Colonic mucosa (tissue), 4 donors: ENCODE measurements at regions not wholly inside any gene's neighbourhood (a gene's known extent, or its start where the extent isn't known, plus 50 kb on each side); places are given as distances from the start of the nearest gene placed in this dataset.
"Not testable (repeated sequence)": the region's sequence is repeated elsewhere in the genome, so short reads cannot be mapped to it uniquely, and the experiment has no call there.

Experiments
- DNase-seq: peaks from one replicate; pipeline ENCODE4 v3.0.0-alpha.2; 2020
- H3K27ac ChIP-seq: fragments of 200-600 bp; one replicate; pipeline ENCODE4 v1.8.0; 2021
- H3K27me3 ChIP-seq: fragments of 200-600 bp; one replicate; pipeline ENCODE4 v1.8.0; 2021
- H3K36me3 ChIP-seq: fragments of 200-600 bp; one replicate; pipeline ENCODE4 v1.8.0; 2021
- H3K4me1 ChIP-seq: fragments of 200-600 bp; one replicate; pipeline ENCODE4 v1.8.0; 2021; ENCODE audit warnings: mild to moderate bottlenecking
- H3K4me3 ChIP-seq: fragments of 200-600 bp; one replicate; pipeline ENCODE4 v1.8.0; 2021
- H3K9ac ChIP-seq, 2 donors: one replicate each; pipeline ENCODE4 v1.7.0; 2013; ENCODE audit warnings: control low read depth in 2 of 2, low read depth in 2 of 2, low read length in 2 of 2
- H3K9me3 ChIP-seq: fragments of 200-600 bp; one replicate; pipeline ENCODE4 v1.8.0; 2021
- CTCF ChIP-seq: fragments of 200-600 bp; IDR thresholded peaks from one replicate; pipeline ENCODE4 v1.8.0; 2022; ENCODE audit warnings: antibody characterized with exemption, mild to moderate bottlenecking
- intact Hi-C: fragments of 100-400 bp; cut with DNase I; formaldehyde crosslinking; loops from one replicate; pipeline ENCODE4 v1.14.1; 2022
- donor health status: healthy.
- donor health status: DM: no; HTN: no; CAD: no.
- donor health status: DM: no; HTN: no; CAD: no.

- no peaks in the 10 kb centered on the region for H3K36me3 ChIP-seq
- intact Hi-C loops = no loop called here
- H3K9me3 ChIP-seq = no peaks in the 10 kb centered on the region
- no peaks in the 10 kb centered on the region for H3K27me3 ChIP-seq
- no peak overlapping the region for H3K27ac ChIP-seq
- no peak for TF ChIP-seq CTCF
- H3K4me1 ChIP-seq = no peaks in the 10 kb centered on the region
- DNase-seq = no peak
- H3K4me3 ChIP-seq = no peak overlapping the region
- no peak overlapping the region for H3K9ac ChIP-seq
These were observed 197.4 kb downstream of the KBTBD2 start for GRCh38 chr7:32694182-32694581.

GRCh38 chr7:32691965-32692815, 196.9 kb downstream of the AVL9 start:
- intact Hi-C loops, H3K27me3 ChIP-seq, H3K4me1 ChIP-seq, H3K9me3 ChIP-seq, DNase-seq, H3K36me3 ChIP-seq, H3K27ac ChIP-seq, H3K4me3 ChIP-seq, H3K9ac ChIP-seq: not testable (repeated sequence)
- TF ChIP-seq CTCF = peak; percentile 23

DNA sequence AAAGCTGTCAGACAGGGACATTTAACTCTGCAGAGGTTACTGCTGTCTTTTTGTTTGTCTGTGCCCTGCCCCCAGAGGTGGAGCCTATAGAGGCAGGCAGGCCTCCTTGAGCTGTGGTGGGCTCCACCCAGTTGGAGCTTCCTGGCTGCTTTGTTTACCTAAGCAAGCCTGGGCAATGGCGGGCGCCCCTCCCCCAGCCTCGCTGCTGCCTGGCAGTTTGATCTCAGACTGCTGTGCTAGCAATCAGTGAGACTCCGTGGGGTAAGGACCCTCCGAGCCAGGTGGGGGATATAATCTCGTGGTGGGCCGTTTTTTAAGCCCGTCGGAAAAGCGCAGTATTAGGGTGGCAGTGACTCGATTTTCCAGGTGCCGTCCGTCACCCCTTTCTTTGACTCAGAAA, 192.8 kb downstream of the AVL9 start:
- H3K4me3 ChIP-seq, H3K9ac ChIP-seq, intact Hi-C loops, H3K4me1 ChIP-seq, H3K9me3 ChIP-seq, H3K27ac ChIP-seq, DNase-seq, H3K36me3 ChIP-seq, H3K27me3 ChIP-seq: not testable (repeated sequence)

DNA sequence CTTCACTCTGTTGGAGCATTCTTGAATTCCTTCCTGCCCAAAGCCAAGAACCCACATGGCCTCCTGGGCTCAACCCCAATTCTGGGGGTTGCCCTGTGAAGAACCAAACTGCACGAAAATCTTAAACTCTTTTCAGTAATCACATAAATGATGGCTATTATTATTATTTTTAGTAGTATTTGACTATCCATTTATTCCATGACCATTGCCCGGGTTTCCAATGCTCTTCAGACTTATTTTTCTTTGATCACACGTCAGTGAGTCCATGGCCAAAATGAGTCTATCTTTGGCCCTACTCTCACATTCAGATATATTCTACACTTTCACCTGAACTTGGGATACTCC, 185.9 kb downstream of the AVL9 start:
- TF ChIP-seq CTCF = no peak
- no peaks in the 10 kb centered on the region for H3K4me1 ChIP-seq
- H3K4me3 ChIP-seq = no peak overlapping the region
- no peak for DNase-seq
- no peak overlapping the region for H3K9ac ChIP-seq
- no peaks in the 10 kb centered on the region for H3K27me3 ChIP-seq
- H3K36me3 ChIP-seq = no peaks in the 10 kb centered on the region
- H3K27ac ChIP-seq = no peak overlapping the region
- H3K9me3 ChIP-seq = no peaks in the 10 kb centered on the region
- intact Hi-C loops = no loop called here

DNA sequence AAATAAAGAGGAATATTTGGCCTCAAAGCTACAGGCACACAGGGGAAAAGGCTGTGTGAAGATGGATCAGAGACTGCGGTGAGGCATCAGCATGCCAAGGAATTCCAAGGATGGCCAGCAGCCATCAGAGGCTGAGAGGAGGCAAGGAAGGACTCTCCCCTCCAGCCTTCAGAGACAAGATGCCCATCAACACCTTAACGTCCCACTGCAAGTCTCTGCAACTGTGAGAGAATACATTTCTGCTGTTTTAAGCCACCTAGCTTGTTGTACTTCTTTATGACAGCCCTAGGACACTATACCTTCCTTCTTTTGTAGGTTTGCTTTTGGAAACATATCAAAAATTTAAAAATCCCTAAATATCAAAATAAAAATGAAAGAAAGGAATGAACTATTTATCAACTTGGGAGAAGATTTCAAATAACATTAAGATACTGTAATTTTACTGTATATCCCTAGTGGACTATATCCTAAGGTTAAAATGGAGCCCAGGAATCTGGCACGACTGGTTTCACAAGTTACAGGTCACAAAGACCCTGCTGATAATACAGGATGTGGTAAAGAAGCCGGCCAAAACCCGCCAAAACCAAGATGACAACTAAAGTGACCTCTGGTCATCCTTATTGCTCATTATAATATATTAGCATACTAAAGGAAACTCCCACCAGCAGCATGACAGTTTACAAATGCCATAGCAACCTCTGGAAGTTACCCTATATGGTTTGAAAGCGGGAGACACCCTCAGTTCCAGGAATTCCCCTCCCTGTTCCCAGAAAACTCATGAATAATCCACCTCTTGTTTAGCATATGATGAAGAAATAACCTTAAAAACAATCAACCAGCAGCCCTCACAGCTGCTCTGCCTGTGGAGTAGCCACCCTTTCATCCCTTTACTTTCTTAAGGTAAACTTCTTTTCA, 185.2 kb downstream of the AVL9 start:
- Histone ChIP-seq H3K9ac (no peak overlapping the region), H3K9me3 (no peaks in the 10 kb centered on the region), H3K4me3 (no peak overlapping the region), H3K27me3 (no peaks in the 10 kb centered on the region), H3K27ac (no peak overlapping the region), H3K36me3 (no peaks in the 10 kb centered on the region), H3K4me1 (no peaks in the 10 kb centered on the region)
- peak; percentile 70 for DNase-seq
- intact Hi-C loops = no loop called here
- no peak for TF ChIP-seq CTCF

- H3K27ac ChIP-seq = no peak overlapping the region
- intact Hi-C loops = no loop called here
- H3K4me3 ChIP-seq = no peak overlapping the region
- no peaks in the 10 kb centered on the region for H3K9me3 ChIP-seq
- no peak for DNase-seq
- H3K27me3 ChIP-seq = no peaks in the 10 kb centered on the region
- H3K4me1 ChIP-seq = no peaks in the 10 kb centered on the region
- H3K9ac ChIP-seq = no peak overlapping the region
- TF ChIP-seq CTCF = no peak
- no peaks in the 10 kb centered on the region for H3K36me3 ChIP-seq
These were observed 183.9 kb downstream of the AVL9 start for GRCh38 chr7:32679192-32679591.
